Suppressor macrophage treated with lipopolysaccharide for 4 hours (primary cell): ENCODE measurements at regions not wholly inside any gene's neighbourhood (a gene's known extent, or its start where the extent isn't known, plus 50 kb on each side); places are given as distances from the start of the nearest gene placed in this dataset.

Experiments used
- DNase-seq: peaks from one replicate; pipeline ENCODE4 v3.0.0-alpha.2; 2020

- no peak for DNase-seq
Observed at GRCh38 chr12:127297327-127297726, 969.6 kb upstream of the TMEM132C start.

GRCh38 chr12:127300075-127300474 is 966.9 kb upstream of the TMEM132C start:
- no peak for DNase-seq

- no peak for DNase-seq
Observed at GRCh38 chr12:127300753-127301152, 966.2 kb upstream of the TMEM132C start.

GRCh38 chr12:127301876-127302275 is 965.1 kb upstream of the TMEM132C start:
- DNase-seq, result no peak

GRCh38 chr12:127304751-127305725 is 961.9 kb upstream of the TMEM132C start:
- DNase-seq, result no peak

- no peak for DNase-seq
Observed at GRCh38 chr12:127306604-127307215, 960.3 kb upstream of the TMEM132C start.

GRCh38 chr12:127307528-127307927 is 959.4 kb upstream of the TMEM132C start:
- DNase-seq, result no peak

- DNase-seq, result no peak
Observed at GRCh38 chr12:127308148-127308547, 958.8 kb upstream of the TMEM132C start.

- no peak for DNase-seq
Observed at GRCh38 chr12:127310548-127310947, 956.4 kb upstream of the TMEM132C start.

- no peak for DNase-seq
Observed at GRCh38 chr12:127311720-127312364, 955.1 kb upstream of the TMEM132C start.

- DNase-seq, result no peak
Observed at GRCh38 chr12:127324681-127325080, 942.3 kb upstream of the TMEM132C start.

- no peak for DNase-seq
Observed at GRCh38 chr12:127327986-127328385, 939.0 kb upstream of the TMEM132C start.

- DNase-seq, result no peak
Observed at GRCh38 chr12:127328867-127329266, 938.1 kb upstream of the TMEM132C start.

- DNase-seq, result no peak
Observed at GRCh38 chr12:127334365-127334764, 932.6 kb upstream of the TMEM132C start.

- no peak for DNase-seq
Observed at GRCh38 chr12:127334912-127335644, 931.9 kb upstream of the TMEM132C start.

GRCh38 chr12:127336416-127336815 is 930.6 kb upstream of the TMEM132C start:
- DNase-seq, result no peak

- DNase-seq, result no peak
Observed at GRCh38 chr12:127339065-127339464, 927.9 kb upstream of the TMEM132C start.

- DNase-seq, result no peak
Observed at GRCh38 chr12:127340381-127340780, 926.6 kb upstream of the TMEM132C start.

- DNase-seq, result no peak
Observed at GRCh38 chr12:127342861-127343260, 924.1 kb upstream of the TMEM132C start.

GRCh38 chr12:127343940-127344339 is 923.0 kb upstream of the TMEM132C start:
- no peak for DNase-seq

GRCh38 chr12:127351481-127352010 is 915.4 kb upstream of the TMEM132C start:
- DNase-seq, result no peak

GRCh38 chr12:127355061-127355841 is 911.7 kb upstream of the TMEM132C start:
- DNase-seq, result peak; percentile 9
